ENCODE measurements at regions not wholly inside any gene's neighbourhood (a gene's known extent, or its start where the extent isn't known, plus 50 kb on each side); places are given as distances from the start of the nearest gene placed in this dataset.

- H3K4me1 Mint-ChIP-seq: no peaks in the 10 kb centered on the region
- Histone ChIP-seq H3K9ac (ENCODE audit: extremely low read depth, insufficient read length, low read length) (no peak overlapping the region), H4K8ac (replicated peaks; ENCODE audit: insufficient read length, low read depth, low read length) (no peak overlapping the region), H3K9me3 (ENCODE audit: control insufficient read depth, low read depth, low read length) (no peaks in the 10 kb centered on the region), H3K4me2 (ENCODE audit: insufficient read depth, insufficient read length, low read length) (no peak overlapping the region), H4K5ac (ENCODE audit: insufficient read length, low read depth, low read length) (no peak overlapping the region), H2BK20ac (ENCODE audit: low read depth, low read length, poor library complexity, severe bottlenecking) (no peak overlapping the region), H2BK5ac (ENCODE audit: insufficient read length, low read length) (no peak overlapping the region), H3K23ac (ENCODE audit: insufficient read length, low read depth, low read length) (no peak overlapping the region), H3K23me2 (ENCODE audit: insufficient read length, low read depth, low read length, poor library complexity, severe bottlenecking) (no peaks in the 10 kb centered on the region), H3K56ac (ENCODE audit: insufficient read length, low read depth, low read length) (no peak overlapping the region), H4K91ac (ENCODE audit: insufficient read length, low read depth, low read length) (no peak overlapping the region), H3K79me1 (ENCODE audit: insufficient read depth, low read depth, low read length, poor library complexity, severe bottlenecking) (no peaks in the 10 kb centered on the region), H2BK15ac (ENCODE audit: low read depth, low read length) (no peak overlapping the region), H3K27ac (ENCODE audit: insufficient read length, low read depth, low read length) (no peak overlapping the region), H2BK12ac (ENCODE audit: insufficient read length, low read depth, low read length) (no peak overlapping the region), H2AK5ac (ENCODE audit: insufficient read length, low read length) (no peak overlapping the region), H3K27me3 (ENCODE audit: insufficient read depth, low read length) (no peaks in the 10 kb centered on the region), H3K4ac (ENCODE audit: low read depth, low read length) (no peak overlapping the region), H3T11ph (ENCODE audit: low read length) (no peak overlapping the region), H4K20me1 (ENCODE audit: control insufficient read depth, insufficient read depth, insufficient read length) (no peaks in the 10 kb centered on the region), H2BK120ac (ENCODE audit: low read depth, low read length, poor library complexity, severe bottlenecking) (no peak overlapping the region), H3K4me1 (ENCODE audit: insufficient read depth, low read length) (no peaks in the 10 kb centered on the region), H3K14ac (ENCODE audit: insufficient read depth, low read length) (no peak overlapping the region), H3K18ac (ENCODE audit: insufficient read length, low read depth, low read length) (no peak overlapping the region), H2AFZ (ENCODE audit: low read length) (no peak overlapping the region), H3K79me2 (ENCODE audit: insufficient read depth, low read length) (no peaks in the 10 kb centered on the region)
- H3K27ac Mint-ChIP-seq: no peak overlapping the region
- peaks cover 2 to 8% (median 6%) of the 10 kb centered on the region in 3 experiments; a peak in 4 of 7 replicates for H3K36me3 Mint-ChIP-seq (ENCODE audit: insufficient read depth in 1 of 3, low read depth in 3 of 3)
- no peaks in the 10 kb centered on the region for H3K27me3 Mint-ChIP-seq (ENCODE audit: low read depth)
- TF ChIP-seq, protein P1, sequence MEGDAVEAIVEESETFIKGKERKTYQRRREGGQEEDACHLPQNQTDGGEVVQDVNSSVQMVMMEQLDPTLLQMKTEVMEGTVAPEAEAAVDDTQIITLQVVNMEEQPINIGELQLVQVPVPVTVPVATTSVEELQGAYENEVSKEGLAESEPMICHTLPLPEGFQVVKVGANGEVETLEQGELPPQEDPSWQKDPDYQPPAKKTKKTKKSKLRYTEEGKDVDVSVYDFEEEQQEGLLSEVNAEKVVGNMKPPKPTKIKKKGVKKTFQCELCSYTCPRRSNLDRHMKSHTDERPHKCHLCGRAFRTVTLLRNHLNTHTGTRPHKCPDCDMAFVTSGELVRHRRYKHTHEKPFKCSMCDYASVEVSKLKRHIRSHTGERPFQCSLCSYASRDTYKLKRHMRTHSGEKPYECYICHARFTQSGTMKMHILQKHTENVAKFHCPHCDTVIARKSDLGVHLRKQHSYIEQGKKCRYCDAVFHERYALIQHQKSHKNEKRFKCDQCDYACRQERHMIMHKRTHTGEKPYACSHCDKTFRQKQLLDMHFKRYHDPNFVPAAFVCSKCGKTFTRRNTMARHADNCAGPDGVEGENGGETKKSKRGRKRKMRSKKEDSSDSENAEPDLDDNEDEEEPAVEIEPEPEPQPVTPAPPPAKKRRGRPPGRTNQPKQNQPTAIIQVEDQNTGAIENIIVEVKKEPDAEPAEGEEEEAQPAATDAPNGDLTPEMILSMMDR (conservative IDR thresholded peaks at IDR 0.05): no peak
- H3K4me3 Mint-ChIP-seq: no peak overlapping the region
- DNase-seq: no peak
- WGBS (ENCODE audit: extremely low coverage, insufficient read length, low lambda C conversion rate): no CpG with 5 or more reads among the region's 2 CpGs
- peaks cover 3% of the 10 kb centered on the region in 2 experiments; a peak in 2 of 5 replicates for H3K9me3 Mint-ChIP-seq
Observed at GRCh38 chr2:156237558-156237957, 95.0 kb downstream of the NR4A2 start.

All from H9 (cell line).